GM21423 (cell line): ENCODE measurements at regions not wholly inside any gene's neighbourhood (a gene's known extent, or its start where the extent isn't known, plus 50 kb on each side); places are given as distances from the start of the nearest gene placed in this dataset.
"Not testable (repeated sequence)": the region's sequence is repeated elsewhere in the genome, so short reads cannot be mapped to it uniquely, and the experiment has no call there.

Experiments used
- ATAC-seq: cut with Tn5 transposase; IDR thresholded peaks from one replicate; pipeline ENCODE4 v1.9.1; 2021; ENCODE audit warnings: mild to moderate bottlenecking, moderate library complexity; ENCODE audit not compliant: unreplicated experiment

DNA sequence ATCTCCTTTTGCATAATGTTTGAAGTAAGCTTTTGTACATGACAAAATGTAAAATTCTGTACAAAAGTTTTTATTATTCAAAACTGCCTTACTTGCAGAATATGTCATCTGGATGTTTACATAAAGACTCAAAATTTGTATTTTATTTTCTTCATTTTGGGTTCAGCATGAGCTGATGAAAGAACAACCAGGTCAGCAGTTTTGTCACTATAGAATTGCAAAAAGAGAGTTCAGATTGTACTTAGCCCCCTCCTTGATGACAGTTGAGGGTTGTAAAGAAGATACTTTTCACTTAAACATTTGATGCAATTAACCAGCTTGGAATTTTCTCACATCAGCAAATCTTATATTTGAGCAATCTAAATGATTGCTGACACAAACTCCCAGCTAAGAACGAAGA is 669.3 kb downstream of the PLA2G4A start:
- no peak for ATAC-seq

GRCh38 chr1:187504779-187505178 is 676.0 kb downstream of the PLA2G4A start:
- ATAC-seq, result no peak

DNA sequence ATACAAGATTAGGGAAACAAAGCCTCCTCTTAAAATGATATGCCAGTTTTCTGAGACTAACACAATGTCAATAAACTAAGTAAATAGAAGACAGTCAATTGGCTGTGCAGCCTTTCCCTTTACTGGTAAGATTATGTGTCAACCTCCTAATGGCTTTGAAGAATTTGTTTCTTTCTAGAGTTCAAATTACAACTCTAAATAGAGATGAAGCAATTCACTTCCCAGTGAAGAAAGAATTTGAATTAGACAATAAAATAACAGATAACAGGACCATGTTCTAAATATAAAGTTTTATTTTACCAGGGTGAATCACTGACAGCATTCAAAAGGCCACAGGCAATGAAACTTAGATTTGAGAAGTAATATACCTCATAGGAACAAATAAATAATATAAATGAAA is 680.3 kb downstream of the PLA2G4A start:
- ATAC-seq, result no peak

- no peak for ATAC-seq
These were observed 684.4 kb downstream of the PLA2G4A start for GRCh38 chr1:187513190-187513589.

DNA sequence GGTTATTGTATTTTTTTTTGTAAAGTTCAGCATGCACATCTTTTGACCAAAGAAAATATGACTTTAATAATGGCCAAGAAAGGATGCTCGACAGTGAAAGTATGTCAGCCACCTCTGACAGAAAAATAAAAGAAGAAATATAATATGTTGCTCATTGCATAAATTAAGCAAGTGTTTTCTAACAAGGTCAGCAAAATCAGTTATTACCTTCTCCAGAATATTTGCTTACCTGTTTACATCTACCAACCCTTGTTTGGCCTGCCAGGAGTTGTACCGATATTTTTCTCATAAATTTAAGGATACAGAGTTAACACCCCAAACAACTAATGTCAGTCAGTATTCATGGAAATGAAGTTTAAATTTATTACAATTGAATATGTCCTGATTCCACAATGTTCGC is 685.4 kb downstream of the PLA2G4A start:
- no peak for ATAC-seq

DNA sequence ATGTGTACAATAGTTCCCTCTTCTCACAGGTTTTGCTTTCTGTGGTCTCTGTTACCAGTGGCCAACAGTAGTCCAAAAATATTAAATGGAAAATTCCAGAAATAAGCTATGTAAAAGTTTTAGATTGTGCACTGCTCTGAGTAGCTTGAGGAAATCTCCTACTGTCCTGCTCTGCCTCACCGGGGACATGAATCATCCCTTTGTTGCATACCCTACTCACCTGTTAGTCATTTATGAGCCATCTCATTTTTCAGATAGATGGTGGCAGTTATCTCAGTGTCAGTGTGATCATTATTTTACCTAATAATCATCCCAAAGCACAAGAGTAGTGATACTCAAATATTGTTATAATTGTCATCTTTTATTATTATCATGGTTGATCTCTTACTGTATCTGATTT is 688.1 kb downstream of the PLA2G4A start:
- no peak for ATAC-seq

GRCh38 chr1:187517546-187517945 is 688.8 kb downstream of the PLA2G4A start:
- ATAC-seq, result no peak

GRCh38 chr1:187527346-187527745 is 698.6 kb downstream of the PLA2G4A start:
- ATAC-seq, result no peak

- ATAC-seq, result no peak
These were observed 709.2 kb downstream of the PLA2G4A start for GRCh38 chr1:187537936-187538335.

DNA sequence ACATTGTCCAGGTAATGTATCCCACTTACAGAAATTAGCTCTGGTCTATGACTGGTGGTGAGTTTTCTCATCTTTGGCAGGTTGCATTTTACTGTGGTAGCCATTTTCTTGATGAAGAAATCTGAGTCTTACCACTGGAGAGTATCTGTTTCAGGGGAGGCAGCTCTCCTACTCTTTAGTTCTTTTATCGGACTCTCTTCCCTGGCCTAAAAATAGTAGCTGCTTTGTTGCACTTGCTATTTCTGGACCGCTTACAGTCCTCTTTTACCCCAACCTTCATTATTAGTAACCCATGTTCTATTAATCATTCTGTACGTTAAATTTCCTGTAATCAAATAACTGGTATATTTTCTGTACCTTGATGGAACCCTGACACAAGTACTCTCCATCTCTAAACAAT is 720.8 kb downstream of the PLA2G4A start:
- ATAC-seq, result no peak

DNA sequence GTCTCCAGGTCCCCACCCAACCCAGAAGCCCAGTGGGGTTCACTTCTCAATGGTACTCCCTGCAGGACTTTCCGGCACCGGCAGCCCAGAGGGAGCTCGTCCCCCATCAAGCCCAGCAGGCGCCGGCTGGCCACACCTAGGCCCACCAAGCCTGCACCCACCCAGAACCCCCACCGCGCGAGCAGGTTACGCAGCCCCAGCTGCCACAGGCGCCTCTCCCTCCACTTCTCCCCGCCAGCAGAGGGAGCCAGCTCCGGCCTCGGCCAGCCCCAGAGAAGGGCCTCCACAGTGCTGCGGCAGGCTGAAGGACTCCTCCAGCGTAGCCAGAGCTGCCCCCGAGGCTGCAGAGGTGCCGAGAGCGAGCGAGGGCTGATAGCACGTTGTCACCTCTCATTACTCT is 722.3 kb downstream of the PLA2G4A start:
- no peak for ATAC-seq

- no peak for ATAC-seq
These were observed 734.4 kb downstream of the PLA2G4A start for GRCh38 chr1:187563191-187563590.

DNA sequence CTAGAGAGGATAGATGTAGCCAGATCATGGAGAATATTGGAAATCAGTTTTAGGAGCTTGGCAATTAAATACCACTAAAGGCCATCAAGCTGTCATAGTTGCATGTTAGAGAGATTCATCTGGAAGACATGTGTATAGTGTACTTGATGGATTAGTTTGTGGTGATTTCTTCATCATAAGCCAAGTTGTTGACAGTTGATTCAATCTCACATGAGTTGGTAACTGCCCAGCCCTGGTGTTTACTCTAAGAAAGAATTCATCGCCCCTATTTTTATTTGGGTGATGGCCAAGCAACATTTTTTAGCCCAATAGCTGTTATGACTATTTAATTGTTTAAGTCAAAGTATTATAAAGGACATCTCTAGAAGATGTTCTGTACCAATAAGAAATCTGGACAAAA is 737.6 kb downstream of the PLA2G4A start:
- no peak for ATAC-seq

DNA sequence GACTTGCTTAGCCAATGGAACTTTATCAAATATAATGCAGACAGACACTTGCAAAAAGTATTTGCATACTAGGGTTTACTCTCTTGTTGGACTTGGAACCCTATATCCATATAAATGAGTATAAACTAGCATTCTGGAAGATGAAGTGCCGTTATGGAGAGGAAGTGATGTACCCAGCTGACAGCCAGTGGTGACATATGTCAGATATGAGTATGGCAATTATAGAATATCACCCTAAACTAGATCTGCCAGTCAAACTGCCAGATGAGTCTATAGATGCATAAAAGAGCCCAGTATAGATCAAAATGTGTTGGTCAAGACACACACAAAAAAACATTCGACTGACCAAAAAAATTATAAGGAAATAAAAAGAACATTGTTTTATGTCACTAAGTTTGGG is 739.3 kb downstream of the PLA2G4A start:
- ATAC-seq, result no peak

GRCh38 chr1:187570166-187570565 is 741.4 kb downstream of the PLA2G4A start:
- ATAC-seq, result no peak

- no peak for ATAC-seq
These were observed 748.9 kb downstream of the PLA2G4A start for GRCh38 chr1:187577610-187578009.

DNA sequence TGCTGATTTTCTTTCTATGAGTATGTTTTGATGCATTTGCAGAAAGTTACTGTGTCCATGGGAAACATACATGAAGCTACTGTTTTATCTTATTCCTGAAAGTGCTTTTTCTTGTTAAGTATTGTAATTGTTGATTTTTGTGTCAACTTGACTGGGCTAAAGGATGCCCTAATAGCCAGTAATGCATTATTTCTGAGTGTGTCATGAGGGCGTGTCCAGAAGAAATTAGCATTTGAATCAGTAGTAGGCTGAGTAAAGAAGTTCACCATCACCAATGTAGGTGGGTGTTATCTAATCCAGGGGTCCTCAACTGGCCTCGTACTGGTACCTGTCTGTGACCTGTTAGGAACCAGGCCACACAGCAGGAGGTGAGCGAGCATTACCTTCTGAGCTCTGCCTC is 760.2 kb downstream of the PLA2G4A start:
- ATAC-seq, result no peak

DNA sequence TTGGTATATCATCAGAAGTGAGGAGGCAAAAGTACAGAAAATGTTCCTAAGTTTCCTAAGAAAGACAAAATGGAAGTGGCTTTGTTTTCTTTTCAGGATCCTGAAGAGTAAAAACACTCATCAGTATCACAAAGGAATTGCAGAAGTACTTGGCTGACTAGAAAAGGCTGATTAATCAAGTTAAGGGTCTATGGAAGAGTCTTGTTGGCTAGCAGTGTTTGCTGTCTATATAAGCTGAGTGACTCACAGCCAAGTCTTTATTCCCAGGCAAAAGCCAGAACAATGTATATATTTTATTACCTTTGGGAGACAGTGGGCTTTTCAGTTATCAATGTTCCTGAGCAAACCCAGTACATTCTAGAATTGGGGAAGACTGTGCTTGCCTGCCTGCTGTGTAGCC is 777.0 kb downstream of the PLA2G4A start:
- no peak for ATAC-seq

DNA sequence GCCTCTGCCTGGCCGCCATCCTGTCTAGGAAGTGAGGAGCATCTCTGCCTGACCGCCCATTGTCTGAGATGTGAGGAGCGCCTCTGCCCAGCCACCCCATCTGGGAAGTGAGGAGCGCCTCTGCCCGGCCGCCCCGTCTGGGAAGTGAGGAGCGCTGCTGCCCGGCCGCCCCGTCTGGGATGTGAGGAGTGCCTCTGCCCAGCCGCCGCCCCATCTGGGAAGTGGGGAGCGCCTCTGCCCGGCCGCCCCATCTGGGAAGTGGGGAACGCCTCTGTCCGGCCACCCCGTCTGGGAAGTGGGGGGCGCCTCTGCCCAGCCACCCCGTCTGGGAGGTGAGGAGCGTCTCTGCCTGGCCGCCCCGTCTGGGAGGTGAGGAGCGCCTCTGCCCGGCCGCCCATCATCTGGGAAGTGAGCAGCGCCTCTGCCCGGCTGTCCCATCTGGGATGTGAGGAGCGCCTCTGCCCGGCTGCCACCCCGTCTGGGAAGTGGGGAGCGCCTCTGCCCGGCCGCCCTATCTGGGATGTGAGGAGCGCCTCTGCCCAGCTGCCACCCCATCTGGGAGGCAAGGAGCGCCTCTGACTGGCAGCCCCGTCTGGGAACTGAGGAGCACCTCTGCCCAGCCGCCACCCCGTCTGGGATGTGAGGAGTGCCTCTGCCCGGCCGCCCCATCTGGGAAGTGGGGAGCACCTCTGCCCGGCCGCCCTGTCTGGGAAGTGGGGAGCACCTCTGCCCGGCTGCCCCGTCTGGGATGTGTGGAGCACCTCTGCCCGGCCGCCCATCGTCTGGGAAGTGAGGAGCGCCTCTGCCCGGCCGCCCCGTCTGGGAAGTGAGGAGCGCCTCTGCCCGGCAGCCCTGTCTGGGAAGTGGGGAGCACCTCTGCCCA is 787.3 kb downstream of the PLA2G4A start:
- not testable (repeated sequence) for ATAC-seq

DNA sequence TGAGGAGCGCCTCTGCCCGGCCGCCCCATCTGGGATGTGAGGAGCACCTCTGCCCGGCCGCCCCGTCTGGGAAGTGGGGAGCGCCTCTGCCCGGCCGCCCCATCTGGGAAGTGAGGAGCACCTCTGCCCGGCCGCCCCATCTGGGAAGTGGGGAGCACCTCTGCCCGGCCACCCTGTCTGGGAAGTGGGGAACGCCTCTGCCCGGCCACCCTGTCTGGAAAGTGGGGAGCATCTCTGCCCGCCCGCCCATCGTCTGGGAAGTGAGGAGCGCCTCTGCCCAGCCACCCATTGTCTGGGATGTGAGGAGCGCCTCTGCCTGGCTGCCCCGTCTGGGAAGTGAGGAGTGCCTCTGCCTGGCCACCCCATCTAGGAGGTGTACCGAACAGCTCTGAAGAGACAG is 788.1 kb downstream of the PLA2G4A start:
- ATAC-seq, result not testable (repeated sequence)

- ATAC-seq, result no peak
These were observed 789.0 kb downstream of the PLA2G4A start for GRCh38 chr1:187617776-187618175.

DNA sequence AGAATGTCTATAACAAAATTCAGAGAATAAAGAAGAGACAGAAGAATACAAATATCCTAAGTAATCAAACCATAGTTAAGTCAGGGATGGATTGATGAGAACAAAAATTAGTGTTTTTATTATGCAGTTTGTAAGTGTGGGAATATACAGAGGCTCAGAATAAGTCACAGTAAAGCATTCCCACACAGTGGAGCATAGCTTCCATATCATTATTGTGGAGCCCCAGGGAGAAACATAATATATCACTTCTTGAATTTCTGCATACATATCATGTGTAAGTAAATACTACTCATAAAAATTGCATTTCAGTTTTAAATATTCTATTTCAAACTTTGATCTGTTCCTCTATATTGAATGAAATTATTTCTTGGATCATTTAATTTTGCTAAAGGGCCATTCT is 790.4 kb downstream of the PLA2G4A start:
- ATAC-seq, result no peak

GRCh38 chr1:187621951-187622350 is 793.2 kb downstream of the PLA2G4A start:
- no peak for ATAC-seq
